Endothelial cell of umbilical vein (primary cell): ENCODE measurements at regions not wholly inside any gene's neighbourhood (a gene's known extent, or its start where the extent isn't known, plus 50 kb on each side); places are given as distances from the start of the nearest gene placed in this dataset.

ENCODE experiments used
- BruUV-seq: library from RNA; stranded (reverse); fragments of 400-500 nt; replicated peaks from 2 replicates; lab custom pipeline; 2021; lab: Mats Ljungman, UMichigan
- CTCF ChIA-PET: fragments of 300-600, 350-600 bp; sonication (Branson Sonifier 250); formaldehyde crosslinking; loops from one replicate; lab custom pipeline; 2021; ENCODE audit warnings: antibody characterized with exemption, inconsistent platforms; lab: Charles Lee
- POLR2A ChIA-PET: fragments of 300-600, 350-600 bp; sonication (Branson Sonifier 250); formaldehyde crosslinking; loops from one replicate; lab custom pipeline; 2021; ENCODE audit warnings: antibody characterized with exemption, inconsistent platforms; lab: Charles Lee
- DNase-seq: peaks from one replicate; pipeline ENCODE4 v3.0.0-alpha.2; 2011; ENCODE audit warnings: low read depth, low spot score
- FAIRE-seq: peaks from 2 replicates; lab custom pipeline; 2011; peaks lifted over from hg19 to GRCh38; lab: Jason Lieb, UNC
- H2AFZ ChIP-seq: 2 replicates; pipeline ENCODE4 v1.6.0; 2012; ENCODE audit warnings: low read depth, low read length, control low read depth, inconsistent platforms
- H3K27ac ChIP-seq: 2 replicates; pipeline ENCODE4 v1.5.1; 2011; ENCODE audit warnings: low read depth, mild to moderate bottlenecking, control low read depth, low read length, moderate library complexity; ENCODE audit not compliant: insufficient read depth
- H3K27me3 ChIP-seq, 2 experiments: 2 replicates each; pipeline versions ENCODE4 v1.6.0 to v1.6.1; 2011; ENCODE audit warnings: low read length in 2 of 2, mixed read lengths in 1 of 2; ENCODE audit not compliant: control insufficient read depth in 2 of 2, insufficient read depth in 2 of 2
- H3K36me3 ChIP-seq, 2 experiments: 2 replicates in 1 of 2; 3 replicates in 1 of 2; pipeline ENCODE4 v1.5.1; 2011; ENCODE audit warnings: low read length in 2 of 2, mild to moderate bottlenecking in 1 of 2, moderate library complexity in 1 of 2; ENCODE audit not compliant: control insufficient read depth in 2 of 2, insufficient read depth in 2 of 2; ENCODE audit errors: extremely low read depth in 1 of 2
- H3K4me1 ChIP-seq: 3 replicates; pipeline ENCODE4 v1.5.1; 2011; ENCODE audit warnings: mild to moderate bottlenecking, low read length; ENCODE audit not compliant: control insufficient read depth, insufficient read depth; ENCODE audit errors: extremely low read depth
- H3K4me2 ChIP-seq: 2 replicates; pipeline ENCODE4 v1.6.1; 2011; ENCODE audit warnings: low read length, control low read depth, mixed read lengths; ENCODE audit not compliant: insufficient read depth
- H3K4me3 ChIP-seq, 3 experiments: fragments of 200-600 bp in 1 of 3; sonication (generic), shearing (Covaris generic) in 1 of 3; replicated peaks in 1 of 3; 2 replicates each; pipeline ENCODE4 v1.5.1; 2011 to 2016; ENCODE audit warnings: control low read depth in 3 of 3, low read length in 3 of 3, mild to moderate bottlenecking in 2 of 3, inconsistent platforms in 1 of 3, low read depth in 1 of 3, moderate library complexity in 1 of 3; ENCODE audit not compliant: insufficient read depth in 1 of 3
- H3K79me2 ChIP-seq: 2 replicates; pipeline ENCODE4 v1.6.0; 2012; ENCODE audit warnings: low read length, inconsistent platforms; ENCODE audit not compliant: control insufficient read depth, insufficient read depth
- H3K9ac ChIP-seq: replicated peaks from 2 replicates; pipeline ENCODE3; 2011; ENCODE audit warnings: low read length, control low read depth; ENCODE audit not compliant: insufficient read depth; ENCODE audit errors: extremely low read depth
- H3K9me1 ChIP-seq: replicated peaks from 3 replicates; pipeline ENCODE4 v1.6.0; 2011; ENCODE audit warnings: mild to moderate bottlenecking, low read length; ENCODE audit not compliant: control insufficient read depth, insufficient read depth; ENCODE audit errors: extremely low read depth
- H3K9me3 ChIP-seq: replicated peaks from 2 replicates; pipeline ENCODE4 v1.5.1; 2012; ENCODE audit warnings: low read length, inconsistent platforms; ENCODE audit not compliant: control insufficient read depth, insufficient read depth
- H4K20me1 ChIP-seq: replicated peaks from 2 replicates; pipeline ENCODE3; 2011; ENCODE audit warnings: mild to moderate bottlenecking, low read length; ENCODE audit not compliant: control insufficient read depth, insufficient read depth; ENCODE audit errors: extremely low read depth
- EZH2 ChIP-seq: IDR thresholded peaks from 2 replicates; pipeline ENCODE4 v1.6.1; 2012; ENCODE audit warnings: borderline replicate concordance, low read depth, mild to moderate bottlenecking, moderate library complexity, low read length, inconsistent platforms; ENCODE audit not compliant: severe bottlenecking
- FOS ChIP-seq: IDR thresholded peaks from 2 replicates; pipeline ENCODE4 v1.6.1; 2011; ENCODE audit warnings: mild to moderate bottlenecking, low read length, moderate library complexity, borderline replicate concordance; ENCODE audit not compliant: insufficient read depth
- GATA2 ChIP-seq: IDR thresholded peaks from 2 replicates; pipeline ENCODE4 v1.7.0; 2011; ENCODE audit warnings: low read depth, mild to moderate bottlenecking, moderate library complexity, mixed read lengths, low read length; ENCODE audit not compliant: insufficient read length, insufficient read depth
- JUN ChIP-seq: IDR thresholded peaks from 2 replicates; pipeline ENCODE4 v1.6.1; 2011; ENCODE audit warnings: borderline replicate concordance, low read depth; ENCODE audit not compliant: insufficient read length, insufficient read depth
- MYC ChIP-seq: IDR thresholded peaks from one replicate; pipeline ENCODE4 v1.6.1; 2011; ENCODE audit warnings: mild to moderate bottlenecking, low read depth, low read length
- POLR2A ChIP-seq: IDR thresholded peaks from 2 replicates; pipeline ENCODE4 v1.6.1; 2012; ENCODE audit warnings: low read depth, mild to moderate bottlenecking, control low read depth, low read length
- POLR2AphosphoS5 ChIP-seq: IDR thresholded peaks from 2 replicates; pipeline ENCODE4 v1.6.1; 2012; ENCODE audit warnings: low read depth, mild to moderate bottlenecking, control low read depth, low read length, moderate library complexity; ENCODE audit not compliant: insufficient read depth
- dilution Hi-C: fragments of 300-500 bp; cut with MboI; formaldehyde crosslinking; loops from one replicate; pipeline ENCODE4 v1.15.0; 2019; ENCODE audit warnings: low sequenced_read_pairs; ENCODE audit not compliant: extremely low pct_ligation_motif_present
- intact Hi-C: fragments of 100-400 bp; cut with micrococcal nuclease; formaldehyde crosslinking; loops from one replicate; pipeline ENCODE4 v1.10.0; 2022
- TF ChIP-seq, protein P1 (sequence below): IDR thresholded peaks from 2 replicates; pipeline ENCODE4 v1.6.1; 2011; ENCODE audit not compliant: insufficient read depth, insufficient read length
- TF ChIP-seq, protein P2 (sequence below), 2 donors: IDR thresholded peaks; 1 replicate in 1 of 2; 2 replicates in 1 of 2; pipeline ENCODE4 v1.5.1; 2011; ENCODE audit warnings: low read length in 2 of 2, mild to moderate bottlenecking in 2 of 2, moderate library complexity in 2 of 2, control low read depth in 1 of 2, inconsistent platforms in 1 of 2, low read depth in 1 of 2; ENCODE audit not compliant: insufficient read depth in 1 of 2; ENCODE audit errors: extremely low read depth in 1 of 2

GRCh38 chr4:182063651-182064050, 179.6 kb upstream of the TENM3 start:
- dilution Hi-C loops (no loop called here), intact Hi-C loops (no loop called here)
- no peak for FAIRE-seq
- Histone ChIP-seq H3K4me2 (no peak overlapping the region), H3K9ac (no peak overlapping the region), H4K20me1 (no peaks in the 10 kb centered on the region), H3K4me3 (no peak overlapping the region), H3K36me3 (no peaks in the 10 kb centered on the region), H2AFZ (no peak overlapping the region), H3K79me2 (no peaks in the 10 kb centered on the region), H3K27ac (no peak overlapping the region), H3K9me3 (peaks cover 7% of the 10 kb centered on the region), H3K4me1 (no peaks in the 10 kb centered on the region), H3K27me3 (no peaks in the 10 kb centered on the region), H3K9me1 (no peaks in the 10 kb centered on the region)
- ChIA-PET CTCF (no interaction called here), POLR2A (no interaction called here)
- BruUV-seq, result no TSS peak
- TF ChIP-seq FOS, result no peak
- TF ChIP-seq POLR2AphosphoS5, result no peak
- TF ChIP-seq, protein P1, sequence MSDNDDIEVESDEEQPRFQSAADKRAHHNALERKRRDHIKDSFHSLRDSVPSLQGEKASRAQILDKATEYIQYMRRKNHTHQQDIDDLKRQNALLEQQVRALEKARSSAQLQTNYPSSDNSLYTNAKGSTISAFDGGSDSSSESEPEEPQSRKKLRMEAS, result no peak
- no peak for TF ChIP-seq GATA2
- no peak for TF ChIP-seq MYC
- TF ChIP-seq JUN, result no peak
- DNase-seq, result no peak

GRCh38 chr4:182065255-182065654, 177.9 kb upstream of the TENM3 start:
- Histone ChIP-seq H2AFZ (no peak overlapping the region), H3K36me3 (no peaks in the 10 kb centered on the region), H3K79me2 (no peaks in the 10 kb centered on the region), H3K9me1 (no peaks in the 10 kb centered on the region), H3K4me1 (no peaks in the 10 kb centered on the region), H3K9me3 (peaks cover 7% of the 10 kb centered on the region), H3K4me3 (no peak overlapping the region), H4K20me1 (no peaks in the 10 kb centered on the region), H3K4me2 (no peak overlapping the region), H3K9ac (no peak overlapping the region), H3K27me3 (no peaks in the 10 kb centered on the region), H3K27ac (no peak overlapping the region)
- dilution Hi-C loops (no loop called here), intact Hi-C loops (no loop called here)
- TF ChIP-seq POLR2A, result no peak
- no peak for TF ChIP-seq POLR2AphosphoS5
- TF ChIP-seq FOS, result no peak
- no peak for TF ChIP-seq MYC
- TF ChIP-seq, protein P2, sequence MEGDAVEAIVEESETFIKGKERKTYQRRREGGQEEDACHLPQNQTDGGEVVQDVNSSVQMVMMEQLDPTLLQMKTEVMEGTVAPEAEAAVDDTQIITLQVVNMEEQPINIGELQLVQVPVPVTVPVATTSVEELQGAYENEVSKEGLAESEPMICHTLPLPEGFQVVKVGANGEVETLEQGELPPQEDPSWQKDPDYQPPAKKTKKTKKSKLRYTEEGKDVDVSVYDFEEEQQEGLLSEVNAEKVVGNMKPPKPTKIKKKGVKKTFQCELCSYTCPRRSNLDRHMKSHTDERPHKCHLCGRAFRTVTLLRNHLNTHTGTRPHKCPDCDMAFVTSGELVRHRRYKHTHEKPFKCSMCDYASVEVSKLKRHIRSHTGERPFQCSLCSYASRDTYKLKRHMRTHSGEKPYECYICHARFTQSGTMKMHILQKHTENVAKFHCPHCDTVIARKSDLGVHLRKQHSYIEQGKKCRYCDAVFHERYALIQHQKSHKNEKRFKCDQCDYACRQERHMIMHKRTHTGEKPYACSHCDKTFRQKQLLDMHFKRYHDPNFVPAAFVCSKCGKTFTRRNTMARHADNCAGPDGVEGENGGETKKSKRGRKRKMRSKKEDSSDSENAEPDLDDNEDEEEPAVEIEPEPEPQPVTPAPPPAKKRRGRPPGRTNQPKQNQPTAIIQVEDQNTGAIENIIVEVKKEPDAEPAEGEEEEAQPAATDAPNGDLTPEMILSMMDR (IDR thresholded peaks at IDR 0.05; ENCODE audit: extremely low read depth in 1 of 2, insufficient read depth in 1 of 2, low read depth in 1 of 2, low read length in 2 of 2), result no peak
- no peak for TF ChIP-seq JUN
- TF ChIP-seq, protein P1, result no peak
- no peak for TF ChIP-seq GATA2
- no peak for TF ChIP-seq EZH2
- POLR2A ChIA-PET, result no interaction called here
- no TSS peak for BruUV-seq
- DNase-seq (no peak), FAIRE-seq (no peak)
- CTCF ChIA-PET, result no interaction called here
